ENCODE measurements at regions not wholly inside any gene's neighbourhood (a gene's known extent, or its start where the extent isn't known, plus 50 kb on each side); places are given as distances from the start of the nearest gene placed in this dataset.

DNA sequence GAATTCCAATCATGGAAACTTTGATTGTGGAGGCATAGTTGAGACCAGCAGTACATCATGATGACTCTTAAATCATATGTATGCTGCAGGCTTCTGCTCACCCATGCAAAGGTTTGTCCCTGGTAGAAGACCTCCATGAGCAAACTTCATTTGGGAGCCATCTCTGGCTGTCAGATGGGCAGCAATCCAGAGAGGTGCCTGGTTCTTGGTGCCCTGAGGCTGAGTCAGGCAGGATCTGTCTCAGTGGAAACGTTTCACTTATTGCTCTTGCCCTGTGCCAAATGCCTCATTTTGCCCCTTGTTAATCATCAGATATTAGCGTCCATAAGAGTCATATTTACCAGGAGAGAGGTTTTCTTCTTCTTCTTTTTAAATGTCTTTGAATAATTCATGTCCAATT, 151.5 kb upstream of the CELF4 start:
- no peak for DNase-seq (ENCODE audit: low read depth)

DNA sequence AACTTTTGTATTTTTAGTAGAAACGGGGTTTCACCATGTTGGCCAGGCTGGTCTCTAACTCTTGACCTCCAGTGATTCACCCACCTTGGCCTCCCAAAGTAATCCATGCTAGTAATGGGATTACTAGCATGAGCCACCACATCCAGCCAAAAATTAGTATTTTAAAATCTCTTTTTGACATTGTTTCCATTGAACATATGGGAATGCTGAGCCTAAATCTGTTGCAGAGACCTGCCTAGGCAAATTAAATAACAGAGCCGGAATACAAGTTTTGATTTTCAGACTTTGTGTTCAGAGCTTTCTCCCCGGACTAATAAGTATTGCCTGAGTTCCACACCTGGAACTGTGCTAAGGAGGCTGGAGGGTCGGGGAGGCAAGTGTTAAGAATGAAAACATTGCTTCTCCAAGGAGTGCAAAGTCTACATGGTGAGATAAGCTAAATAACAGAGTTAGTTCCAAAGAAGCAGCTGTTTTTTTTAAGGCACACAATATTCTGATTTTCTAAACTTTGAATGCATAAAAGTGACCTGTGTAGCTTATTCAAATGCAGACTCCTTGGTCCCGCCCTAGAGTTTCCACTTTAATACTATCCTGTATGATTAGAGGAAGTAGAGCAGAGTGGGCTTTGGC, 150.6 kb upstream of the CELF4 start:
- DNase-seq (ENCODE audit: low read depth): no peak

- no peak for DNase-seq (ENCODE audit: low read depth)
These were observed 149.1 kb upstream of the CELF4 start for GRCh38 chr18:37714691-37715090.

DNA sequence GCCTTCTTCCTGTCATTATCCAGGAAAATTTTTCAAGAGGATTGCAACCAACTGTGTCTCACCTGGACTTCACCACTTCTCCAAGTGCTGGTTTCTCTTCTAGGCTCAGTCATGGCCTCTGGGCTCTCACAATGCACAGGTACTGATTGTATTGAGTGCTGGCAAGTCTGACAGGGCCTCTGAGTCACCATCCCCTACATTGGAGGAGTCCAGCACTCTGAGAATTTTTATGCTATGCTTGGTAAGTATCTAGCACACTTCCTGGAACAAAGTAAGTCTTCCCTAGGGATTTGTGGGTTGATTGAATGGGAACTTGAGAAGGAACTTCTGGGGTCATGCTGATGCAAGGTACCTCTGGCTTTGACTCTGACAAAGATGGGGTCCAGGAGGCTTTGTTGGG, 147.2 kb upstream of the CELF4 start:
- DNase-seq (ENCODE audit: low read depth): no peak

- no peak for DNase-seq (ENCODE audit: low read depth)
These were observed 146.3 kb upstream of the CELF4 start for GRCh38 chr18:37711766-37712505.

GRCh38 chr18:37710726-37711125, 145.1 kb upstream of the CELF4 start:
- DNase-seq (ENCODE audit: low read depth): no peak

DNA sequence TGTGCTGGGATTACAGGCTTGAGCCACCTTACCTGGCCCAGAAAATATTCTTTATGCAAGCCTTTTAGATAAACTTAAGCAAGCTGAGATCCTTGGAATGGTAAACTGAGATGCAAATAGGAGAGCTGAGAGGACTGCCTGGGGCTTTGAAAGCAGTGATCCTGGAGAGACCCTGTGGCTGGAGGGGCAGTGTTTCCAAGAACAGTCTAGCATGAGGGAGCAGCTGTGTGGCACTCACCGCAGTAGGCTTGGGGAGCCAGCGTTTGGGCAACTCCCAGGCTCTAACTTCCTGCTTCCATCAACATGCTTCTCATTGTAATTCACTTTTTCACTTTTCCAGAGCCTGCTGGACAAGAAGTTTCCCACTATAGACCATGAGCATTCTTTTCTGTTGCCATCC, 144.1 kb upstream of the CELF4 start:
- no peak for DNase-seq (ENCODE audit: low read depth)

- no peak for DNase-seq (ENCODE audit: low read depth)
These were observed 139.4 kb upstream of the CELF4 start for GRCh38 chr18:37705016-37705415.

DNA sequence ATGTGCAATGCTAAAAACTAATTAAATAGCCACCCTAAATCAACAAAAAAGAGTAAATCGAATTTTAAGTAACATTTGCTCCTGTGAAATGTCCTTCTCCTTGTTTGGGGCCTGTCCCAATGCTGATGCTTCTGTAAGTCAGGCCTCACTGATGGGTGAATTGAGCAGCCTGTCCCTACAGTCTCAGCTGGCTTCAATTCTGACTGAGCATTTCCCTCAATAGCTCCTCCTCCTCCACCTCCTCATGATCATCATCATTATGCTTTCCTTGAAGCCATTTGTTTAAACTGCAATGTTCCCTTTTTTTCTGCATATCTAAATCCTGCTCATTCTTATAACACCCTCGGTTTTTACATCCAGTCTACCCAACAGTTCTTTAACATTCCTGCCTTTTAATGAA, 137.2 kb upstream of the CELF4 start:
- no peak for DNase-seq (ENCODE audit: low read depth)

GRCh38 chr18:37701967-37702366, 136.4 kb upstream of the CELF4 start:
- no peak for DNase-seq (ENCODE audit: low read depth)

DNA sequence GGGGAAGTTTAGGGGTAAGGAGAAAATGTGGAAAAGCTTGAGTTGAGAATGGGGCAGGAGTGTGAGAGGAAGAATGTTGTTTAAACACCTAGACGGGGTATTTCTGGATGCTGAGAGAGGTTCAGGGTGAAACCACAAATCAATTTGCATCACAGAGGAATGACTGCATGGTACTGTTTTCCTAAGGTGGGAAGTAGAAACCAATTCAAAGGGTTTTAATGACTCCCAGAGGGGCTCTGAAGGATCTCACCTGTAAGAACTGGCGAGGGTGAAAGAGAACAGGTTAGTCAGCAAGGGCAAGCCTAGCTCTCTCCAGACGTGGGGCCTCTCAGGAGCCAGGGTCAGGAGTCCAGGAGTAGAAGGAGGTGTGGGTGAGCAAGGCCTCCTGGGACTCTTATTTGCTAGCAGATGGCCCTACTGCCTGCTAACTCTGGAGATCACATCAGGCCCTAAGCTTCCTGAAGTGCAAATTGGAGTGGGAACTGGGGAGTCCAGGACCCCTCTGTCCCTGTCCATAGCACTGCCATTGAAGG, 133.0 kb upstream of the CELF4 start:
- DNase-seq (ENCODE audit: low read depth): no peak

DNA sequence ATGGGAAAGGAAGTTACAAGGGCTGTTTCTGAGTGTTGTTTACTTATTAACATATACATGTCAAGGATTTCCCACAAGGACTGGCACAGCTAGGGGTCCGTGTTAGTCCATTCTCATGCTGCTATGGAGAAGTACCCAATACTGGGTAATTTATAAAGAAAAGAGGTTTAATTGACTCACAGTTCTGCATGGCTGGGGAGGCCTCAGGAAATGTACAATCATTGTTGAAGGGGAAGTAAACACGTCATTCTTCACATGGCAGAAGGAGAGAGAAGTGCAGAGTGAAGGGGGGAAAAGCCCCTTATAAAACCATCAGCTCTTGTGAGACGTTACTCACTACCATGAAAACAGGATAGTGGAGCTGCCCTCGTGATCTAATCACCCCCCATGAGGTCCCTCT, 128.9 kb upstream of the CELF4 start:
- DNase-seq (ENCODE audit: low read depth): no peak

GRCh38 chr18:37691162-37691561, 125.6 kb upstream of the CELF4 start:
- no peak for DNase-seq (ENCODE audit: low read depth)

GRCh38 chr18:37689841-37690240, 124.2 kb upstream of the CELF4 start:
- no peak for DNase-seq (ENCODE audit: low read depth)

DNA sequence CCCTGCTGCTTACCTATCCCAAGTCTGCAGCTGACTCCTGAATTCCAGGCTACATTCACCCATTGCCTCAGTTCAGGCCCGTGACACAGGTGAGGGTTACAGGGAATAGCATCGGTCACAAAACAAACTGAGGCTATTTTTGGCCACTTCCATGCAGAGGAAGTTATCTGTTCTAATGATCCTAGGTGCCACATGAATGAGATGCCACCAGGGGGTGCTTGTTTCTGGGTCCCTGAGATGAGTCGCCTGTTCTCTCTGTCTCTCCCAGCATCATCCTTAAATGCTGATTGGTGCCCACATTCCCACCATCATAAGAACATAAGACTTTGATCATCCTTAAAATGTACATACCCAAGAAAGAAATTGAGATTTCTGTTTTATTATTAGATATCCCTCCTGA, 119.0 kb upstream of the CELF4 start:
- DNase-seq (ENCODE audit: low read depth): no peak

DNA sequence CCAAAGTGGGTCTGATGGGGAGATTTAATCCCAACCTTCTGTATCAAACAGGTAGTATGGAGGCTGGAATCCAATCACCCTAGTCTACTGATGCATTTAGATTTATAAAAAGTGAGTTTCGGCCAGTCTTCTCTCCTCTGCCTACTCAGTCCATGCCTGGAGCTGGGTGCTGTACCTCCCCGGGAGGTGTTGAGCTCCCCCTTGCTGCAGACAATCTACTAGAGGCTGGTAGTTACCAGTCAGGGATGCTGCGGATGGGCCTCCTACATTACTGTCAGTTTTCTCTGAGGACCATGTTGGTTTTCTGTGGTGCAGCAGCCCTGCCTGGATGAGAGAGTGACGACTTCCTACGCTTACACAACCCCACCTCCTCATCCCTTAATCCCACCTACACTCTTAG, 118.6 kb upstream of the CELF4 start:
- no peak for DNase-seq (ENCODE audit: low read depth)

GRCh38 chr18:37680911-37681310, 115.3 kb upstream of the CELF4 start:
- no peak for DNase-seq (ENCODE audit: low read depth)

DNA sequence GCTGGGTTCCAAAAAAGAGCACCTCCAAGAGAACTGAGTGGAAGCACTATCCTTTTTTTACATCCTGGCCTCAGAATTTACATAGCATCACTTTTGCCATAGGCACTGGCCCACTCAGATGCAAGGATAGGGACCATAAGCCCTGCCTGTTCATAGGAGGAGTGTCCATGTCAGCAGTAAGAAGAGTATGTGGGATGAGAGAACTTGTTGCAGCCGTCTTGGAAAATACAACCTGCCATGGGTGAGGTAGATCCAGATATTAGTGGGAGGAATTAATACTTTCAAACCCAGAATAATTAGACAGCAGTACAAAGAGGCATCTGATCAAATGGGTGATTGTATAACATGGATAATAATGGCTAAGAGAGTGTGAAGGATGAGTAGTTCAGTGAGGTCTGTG, 110.7 kb upstream of the CELF4 start:
- no peak for DNase-seq (ENCODE audit: low read depth)

DNA sequence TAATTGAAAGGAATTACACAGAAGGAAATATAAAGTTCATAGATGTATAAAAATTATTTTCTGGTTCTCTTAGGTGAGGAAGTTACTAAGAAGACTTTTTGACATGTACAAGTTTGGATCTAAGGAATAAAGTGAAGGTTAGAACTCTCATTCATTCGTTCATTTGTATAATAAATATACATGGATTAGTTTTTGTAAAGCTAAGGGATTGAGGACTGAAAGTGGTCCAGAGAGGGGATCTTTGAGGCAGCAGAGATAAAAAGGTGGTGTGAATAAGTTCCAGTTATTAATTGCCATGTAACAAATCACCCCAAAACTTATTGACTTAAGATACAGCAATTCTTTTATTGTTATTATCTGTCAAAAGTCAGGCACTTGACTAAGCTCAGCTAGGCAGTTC, 110.1 kb upstream of the CELF4 start:
- DNase-seq (ENCODE audit: low read depth): no peak

GRCh38 chr18:37674570-37674969, 109.0 kb upstream of the CELF4 start:
- no peak for DNase-seq (ENCODE audit: low read depth)

GRCh38 chr18:37673671-37674070, 108.1 kb upstream of the CELF4 start:
- no peak for DNase-seq (ENCODE audit: low read depth)

- no peak for DNase-seq (ENCODE audit: low read depth)
These were observed 107.5 kb upstream of the CELF4 start for GRCh38 chr18:37672932-37673595.

- no peak for DNase-seq (ENCODE audit: low read depth)
These were observed 106.4 kb upstream of the CELF4 start for GRCh38 chr18:37672001-37672400.
